Stimulated activated CD8-positive, alpha-beta memory T cell treated with anti-CD3 and anti-CD28 coated beads, Interleukin-2, amount 100 ng/mL, for 1 hour (primary cell): ENCODE measurements at regions not wholly inside any gene's neighbourhood (a gene's known extent, or its start where the extent isn't known, plus 50 kb on each side); places are given as distances from the start of the nearest gene placed in this dataset.

Experiments
- DNase-seq, 2 donors: peaks; one replicate each; pipeline ENCODE4 v3.0.0-alpha.2; 2020; ENCODE audit warnings: low read depth in 2 of 2

DNA sequence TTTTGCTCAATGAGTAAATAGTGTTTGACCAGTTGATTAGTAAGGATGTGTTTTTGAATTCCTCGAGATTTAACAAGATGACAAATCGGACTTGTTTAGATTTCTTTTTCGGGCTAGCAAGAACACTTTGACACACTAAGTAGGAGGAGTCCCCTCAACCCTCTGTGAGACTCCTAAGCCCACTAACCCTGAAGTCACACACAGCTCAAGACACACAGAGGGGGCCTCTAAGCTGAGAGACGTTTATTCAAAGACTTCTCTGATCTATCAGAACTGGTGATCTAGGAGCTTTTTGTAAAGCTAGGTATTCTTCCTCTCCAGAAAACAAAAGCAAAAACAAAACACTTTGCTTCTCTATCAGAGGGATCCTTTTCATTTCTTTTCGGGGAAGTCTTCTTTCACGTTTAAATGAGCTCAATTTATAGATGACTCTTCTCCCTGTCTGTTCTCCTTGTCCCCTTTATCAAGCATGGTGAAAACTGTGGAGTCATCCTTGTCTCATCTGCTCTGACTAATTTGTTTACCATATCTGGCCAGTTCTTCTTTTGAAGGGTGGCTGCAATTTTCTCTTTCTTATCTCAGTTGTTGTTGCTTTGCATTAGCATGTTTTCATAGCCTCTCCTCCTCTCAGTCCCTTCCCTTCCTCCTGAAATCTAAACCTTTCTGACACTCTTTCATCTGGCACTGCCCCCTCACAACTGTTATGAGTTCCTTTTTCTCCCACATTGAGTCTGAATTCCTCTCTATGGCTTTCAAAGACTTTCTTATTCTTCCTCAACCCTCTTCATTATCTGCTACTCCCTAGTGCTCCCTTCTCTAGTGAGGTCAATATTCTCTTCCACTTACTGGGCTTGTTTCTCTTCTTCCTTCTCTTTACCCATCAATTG lies 68.5 kb upstream of the RAI14 start:
- no peak for DNase-seq

DNA sequence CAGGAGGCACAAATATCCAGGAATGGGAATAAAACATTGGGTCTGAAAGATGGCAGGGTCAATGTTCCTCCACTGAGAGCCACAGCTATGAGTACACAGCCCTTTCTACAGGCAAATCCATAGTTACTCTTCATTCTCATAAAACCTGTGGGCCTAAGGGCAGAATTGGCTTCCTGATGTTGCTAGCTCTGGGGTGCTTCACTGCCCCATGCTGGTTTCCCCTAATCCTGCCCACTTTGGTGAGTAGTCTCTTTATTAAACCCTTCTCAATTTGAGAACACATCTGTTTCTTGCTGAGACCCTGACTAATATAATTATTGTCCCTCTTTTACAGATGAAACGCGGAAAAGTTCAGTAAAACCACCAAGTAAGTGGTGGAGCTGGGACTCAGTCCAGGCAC lies 66.3 kb upstream of the RAI14 start:
- DNase-seq, result no peak

DNA sequence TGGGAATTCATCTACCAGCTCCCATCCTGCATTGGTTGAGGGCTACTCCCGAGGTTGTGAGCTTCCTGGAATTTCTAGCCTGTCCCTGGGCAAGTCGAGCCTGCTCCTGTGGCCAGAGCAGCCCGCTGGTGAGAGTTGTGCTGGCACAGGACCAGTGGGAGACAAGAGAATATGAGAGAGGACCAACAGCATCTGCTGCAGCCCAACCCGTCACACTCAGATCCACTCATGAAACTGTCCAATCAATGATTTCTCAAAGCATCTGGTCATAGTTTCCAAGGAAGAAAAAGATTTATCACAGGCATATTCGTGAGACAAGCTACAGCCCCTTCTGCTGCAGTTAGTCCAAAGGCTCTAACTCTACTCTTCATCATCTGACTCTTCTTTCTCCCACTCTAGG lies 64.4 kb upstream of the RAI14 start:
- no peak for DNase-seq

GRCh38 chr5:34597034-34598027 lies 58.8 kb upstream of the RAI14 start:
- no peak for DNase-seq

DNA sequence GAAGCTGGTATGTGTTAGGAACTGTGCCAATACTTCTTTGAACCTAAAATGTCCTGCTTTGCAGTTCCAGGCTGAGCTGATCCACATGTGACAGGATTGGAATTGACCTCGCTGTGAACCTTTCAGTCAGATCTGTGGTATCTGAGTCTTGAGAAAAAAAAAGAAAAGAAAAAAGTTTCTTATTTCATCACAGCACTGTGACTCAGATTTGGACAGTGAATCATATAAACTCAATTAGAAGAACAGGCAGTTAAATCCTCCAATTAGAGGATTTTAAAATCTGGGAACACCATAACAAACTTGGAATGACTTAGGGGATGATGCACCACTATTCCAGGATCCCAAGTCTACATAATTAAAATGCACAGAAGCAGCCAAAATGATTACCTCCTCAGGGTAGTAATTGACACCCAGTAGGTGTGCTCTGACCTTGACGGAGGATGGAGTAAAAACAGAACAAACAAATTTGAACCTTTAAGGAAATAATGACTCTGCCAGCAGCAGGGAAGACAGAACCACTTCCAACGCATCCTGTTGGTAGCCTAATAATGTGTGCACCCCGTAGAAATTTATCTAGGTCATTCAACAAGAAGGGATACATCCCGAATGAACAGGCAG lies 57.8 kb upstream of the RAI14 start:
- DNase-seq, result no peak

GRCh38 chr5:34599471-34600117 lies 56.5 kb upstream of the RAI14 start:
- DNase-seq, result no peak

DNA sequence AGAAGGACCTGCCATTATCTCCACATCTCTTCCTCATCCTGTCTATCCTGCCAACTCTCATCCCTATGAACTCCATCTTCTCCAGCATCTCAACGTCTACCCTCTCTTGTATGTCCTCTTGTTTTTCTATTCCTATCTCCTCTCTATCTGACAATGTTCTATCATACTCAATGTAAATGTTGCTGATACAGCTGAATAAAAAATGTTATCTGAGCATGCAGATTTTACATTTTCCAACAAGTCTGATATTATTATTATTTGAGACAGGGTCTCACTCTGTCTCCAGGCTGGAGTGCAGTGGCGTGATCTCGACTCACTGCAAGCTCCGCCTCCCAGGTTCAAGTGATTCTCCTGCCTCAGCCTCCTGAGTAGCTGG lies 56.0 kb upstream of the RAI14 start:
- no peak for DNase-seq

DNA sequence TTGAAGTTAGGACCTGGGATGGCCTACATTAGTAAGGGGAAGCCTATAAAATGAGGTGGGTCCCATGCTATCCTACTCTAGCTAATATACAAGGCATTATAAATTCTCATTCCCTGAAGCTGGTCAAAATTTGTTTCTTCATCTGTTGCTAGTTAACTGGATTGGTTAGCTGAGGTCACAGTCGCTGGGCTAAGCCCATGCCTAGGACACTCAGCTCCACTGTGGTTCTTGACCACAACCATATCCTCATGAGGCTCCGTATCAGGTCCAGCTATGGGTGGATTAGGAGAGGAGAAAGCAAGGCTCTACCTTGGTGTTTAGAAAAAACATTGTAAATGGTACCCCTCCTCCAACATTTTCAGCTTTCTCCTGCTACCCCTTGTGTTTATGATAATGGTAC lies 52.8 kb upstream of the RAI14 start:
- DNase-seq, result no peak

DNA sequence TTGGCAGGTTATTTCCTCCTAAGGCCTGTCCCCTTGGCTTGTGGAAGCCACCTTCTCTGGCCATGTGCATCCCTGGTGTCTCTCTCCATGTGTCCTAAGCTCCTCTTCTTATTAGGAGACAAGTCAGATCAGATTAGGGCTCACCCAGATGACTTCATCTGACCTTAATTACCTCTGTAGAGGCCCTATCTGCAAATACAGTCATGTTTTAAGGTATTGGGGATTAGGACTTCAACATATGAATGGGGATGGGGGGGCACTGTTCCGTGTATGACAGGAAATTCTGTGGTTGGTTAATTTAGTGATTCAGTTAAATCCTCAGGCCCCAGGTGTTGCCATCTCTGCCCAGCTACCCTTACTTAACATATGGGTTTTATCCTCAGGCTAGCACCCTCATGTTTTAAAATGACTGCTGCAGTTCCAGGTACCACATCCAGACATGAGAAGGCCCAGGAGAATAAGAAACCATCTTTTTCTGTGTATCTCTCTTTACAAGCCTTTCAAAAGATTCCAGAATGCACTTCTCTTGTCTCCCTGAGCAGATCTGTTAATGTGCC lies 51.9 kb upstream of the RAI14 start:
- no peak for DNase-seq

GRCh38 chr5:34606101-34606500 lies 50.0 kb upstream of the RAI14 start:
- DNase-seq, result no peak
